LNCAP (cell line): ENCODE measurements at regions not wholly inside any gene's neighbourhood (a gene's known extent, or its start where the extent isn't known, plus 50 kb on each side); places are given as distances from the start of the nearest gene placed in this dataset.

Source experiments
- CTCF ChIP-seq: fragments of 450-650 bp; IDR thresholded peaks from 2 replicates; pipeline ENCODE4 v1.5.1; 2017; ENCODE audit warnings: mild to moderate bottlenecking

GRCh38 chr2:35000453-35000852 lies 1355.1 kb upstream of the CRIM1 start:
- no peak for TF ChIP-seq CTCF

- TF ChIP-seq CTCF = no peak
Observed at GRCh38 chr2:34998741-34999140, 1356.8 kb upstream of the CRIM1 start.

GRCh38 chr2:34997779-34998178 lies 1357.8 kb upstream of the CRIM1 start:
- TF ChIP-seq CTCF = no peak

- no peak for TF ChIP-seq CTCF
Observed at GRCh38 chr2:34995196-34995595, 1360.4 kb upstream of the CRIM1 start.

- no peak for TF ChIP-seq CTCF
Observed at GRCh38 chr2:34991508-34992274, 1363.9 kb upstream of the CRIM1 start.

- no peak for TF ChIP-seq CTCF
Observed at GRCh38 chr2:34985474-34985873, 1370.1 kb upstream of the CRIM1 start.

- no peak for TF ChIP-seq CTCF
Observed at GRCh38 chr2:34980689-34981088, 1374.9 kb upstream of the CRIM1 start.

GRCh38 chr2:34979148-34979547 lies 1376.4 kb upstream of the CRIM1 start:
- TF ChIP-seq CTCF = no peak
